ENCODE measurements at regions not wholly inside any gene's neighbourhood (a gene's known extent, or its start where the extent isn't known, plus 50 kb on each side); places are given as distances from the start of the nearest gene placed in this dataset.

- intact Hi-C loops (cut with DNase I; ENCODE audit: low total_unique reads): no loop called here
- H3K4me1 ChIP-seq: no peaks in the 10 kb centered on the region
- H3K27me3 ChIP-seq (replicated peaks in 1 of 7): no peaks in the 10 kb centered on the region
- DNase-seq: no peak
- no peaks in the 10 kb centered on the region for H3K36me3 ChIP-seq
- TF ChIP-seq POLR2A (IDR thresholded peaks at IDR 0.05) (no peak), POLR2AphosphoS5 (IDR thresholded peaks at IDR 0.05) (no peak), CTCF (IDR thresholded peaks at IDR 0.05 in 8 of 11, conservative IDR thresholded peaks at IDR 0.05 in 3 of 11) (no peak)
- WGBS, 5 donors: 54 to 67% (median 57%) methylated on average over 2 of the region's 2 CpGs
- peaks cover 0 to 22% (median 5%) of the 10 kb centered on the region in 8 donors for H3K9me3 ChIP-seq
- no peak overlapping the region for H3K4me3 ChIP-seq
- H3K27ac ChIP-seq: no peak overlapping the region
Observed at GRCh38 chr16:52035436-52035835, 511.5 kb downstream of the TOX3 start.

- H3K36me3 ChIP-seq: no peaks in the 10 kb centered on the region
- intact Hi-C loops (cut with DNase I; ENCODE audit: low total_unique reads): no loop called here
Observed at GRCh38 chr16:52034830-52035229, 512.1 kb downstream of the TOX3 start.

GRCh38 chr16:52033992-52034391, 513.0 kb downstream of the TOX3 start:
- intact Hi-C loops (cut with DNase I; ENCODE audit: low total_unique reads): no loop called here
- Histone ChIP-seq H3K27me3 (replicated peaks in 1 of 7) (no peaks in the 10 kb centered on the region), H3K27ac (no peak overlapping the region), H3K4me3 (no peak overlapping the region), H3K4me1 (no peaks in the 10 kb centered on the region), H3K9me3 (peaks cover 0 to 21% (median 0%) of the 10 kb centered on the region in 8 donors), H3K36me3 (no peaks in the 10 kb centered on the region)
- WGBS, 5 donors: 59 to 89% (median 66%) methylated on average over 1 of the region's 1 CpG
- no peak for DNase-seq
- TF ChIP-seq POLR2A (IDR thresholded peaks at IDR 0.05) (no peak), CTCF (IDR thresholded peaks at IDR 0.05 in 8 of 11, conservative IDR thresholded peaks at IDR 0.05 in 3 of 11) (no peak), POLR2AphosphoS5 (IDR thresholded peaks at IDR 0.05) (no peak)

More at GRCh38 chr16:52034830-52035229, 512.1 kb downstream of the TOX3 start:
- no peaks in the 10 kb centered on the region for H3K4me1 ChIP-seq
- no peak overlapping the region for H3K4me3 ChIP-seq
- no peak overlapping the region for H3K27ac ChIP-seq
- no peaks in the 10 kb centered on the region for H3K27me3 ChIP-seq (replicated peaks in 1 of 7)
- DNase-seq: no peak
- peaks cover 0 to 26% (median 4%) of the 10 kb centered on the region in 8 donors for H3K9me3 ChIP-seq
- TF ChIP-seq CTCF (IDR thresholded peaks at IDR 0.05 in 8 of 11, conservative IDR thresholded peaks at IDR 0.05 in 3 of 11) (no peak), POLR2AphosphoS5 (IDR thresholded peaks at IDR 0.05) (no peak), POLR2A (IDR thresholded peaks at IDR 0.05) (no peak)

- Histone ChIP-seq H3K27ac (no peak overlapping the region), H3K9me3 (peaks cover 0 to 10% (median 0%) of the 10 kb centered on the region in 8 donors), H3K4me3 (no peak overlapping the region), H3K36me3 (no peaks in the 10 kb centered on the region), H3K4me1 (no peaks in the 10 kb centered on the region), H3K27me3 (replicated peaks in 1 of 7) (no peaks in the 10 kb centered on the region)
- 82 to 91% (median 84%) methylated on average over 4 of the region's 4 CpGs for WGBS, 5 donors
- DNase-seq: no peak
- intact Hi-C loops (cut with DNase I; ENCODE audit: low total_unique reads): no loop called here
- TF ChIP-seq POLR2AphosphoS5 (IDR thresholded peaks at IDR 0.05): no peak
- TF ChIP-seq POLR2A (IDR thresholded peaks at IDR 0.05): no peak
Observed at GRCh38 chr16:52022980-52023379, 524.0 kb downstream of the TOX3 start.

GRCh38 chr16:52022177-52022576, 524.8 kb downstream of the TOX3 start:
- Histone ChIP-seq H3K4me1 (no peaks in the 10 kb centered on the region), H3K36me3 (no peaks in the 10 kb centered on the region), H3K27me3 (replicated peaks in 1 of 7) (no peaks in the 10 kb centered on the region), H3K9me3 (peaks cover 0 to 13% (median 3%) of the 10 kb centered on the region in 8 donors), H3K4me3 (no peak overlapping the region), H3K27ac (no peak overlapping the region)
- intact Hi-C loops (cut with DNase I; ENCODE audit: low total_unique reads): no loop called here
- TF ChIP-seq POLR2AphosphoS5 (IDR thresholded peaks at IDR 0.05): no peak
- no peak for TF ChIP-seq CTCF (IDR thresholded peaks at IDR 0.05 in 8 of 11, conservative IDR thresholded peaks at IDR 0.05 in 3 of 11)
- no peak for TF ChIP-seq POLR2A (IDR thresholded peaks at IDR 0.05)
- DNase-seq: no peak
- WGBS, 5 donors: 59 to 77% (median 72%) methylated on average over 3 of the region's 3 CpGs
